Subcutaneous abdominal adipose tissue (tissue), 5 donors: ENCODE measurements at regions not wholly inside any gene's neighbourhood (a gene's known extent, or its start where the extent isn't known, plus 50 kb on each side); places are given as distances from the start of the nearest gene placed in this dataset.

Experiments used
- H3K27ac ChIP-seq: one replicate; pipeline ENCODE4 v1.7.0; 2013; ENCODE audit warnings: low read depth, mild to moderate bottlenecking, inconsistent platforms, low read length, moderate library complexity
- H3K27me3 ChIP-seq, 5 donors: one replicate each; pipeline ENCODE4 v1.7.0; 2013; ENCODE audit warnings: low read length in 5 of 5, inconsistent platforms in 1 of 5; ENCODE audit not compliant: control insufficient read depth in 5 of 5, insufficient read depth in 4 of 5
- H3K36me3 ChIP-seq, 5 donors: one replicate each; pipeline ENCODE4 v1.7.0; 2013; ENCODE audit warnings: low read length in 5 of 5; ENCODE audit not compliant: control insufficient read depth in 5 of 5, insufficient read depth in 5 of 5
- H3K4me1 ChIP-seq, 5 donors: one replicate each; pipeline ENCODE4 v1.7.0; 2013; ENCODE audit warnings: low read length in 5 of 5, mild to moderate bottlenecking in 3 of 5, moderate library complexity in 1 of 5; ENCODE audit not compliant: control insufficient read depth in 5 of 5, insufficient read depth in 5 of 5
- H3K4me3 ChIP-seq, 5 donors: one replicate each; pipeline ENCODE4 v1.7.0; 2013; ENCODE audit warnings: low read length in 5 of 5, low read depth in 1 of 5
- H3K9ac ChIP-seq, 5 donors: one replicate each; pipeline ENCODE4 v1.7.0; 2013; ENCODE audit warnings: low read length in 5 of 5, mild to moderate bottlenecking in 4 of 5, moderate library complexity in 3 of 5
- H3K9me3 ChIP-seq, 5 donors: one replicate each; pipeline ENCODE4 v1.7.0; 2013; ENCODE audit warnings: low read length in 5 of 5; ENCODE audit not compliant: control insufficient read depth in 5 of 5
- donor health status: healthy.
- donor health status: healthy.
- donor health status: healthy.
- donor health status: healthy.
- donor health status: healthy.

DNA sequence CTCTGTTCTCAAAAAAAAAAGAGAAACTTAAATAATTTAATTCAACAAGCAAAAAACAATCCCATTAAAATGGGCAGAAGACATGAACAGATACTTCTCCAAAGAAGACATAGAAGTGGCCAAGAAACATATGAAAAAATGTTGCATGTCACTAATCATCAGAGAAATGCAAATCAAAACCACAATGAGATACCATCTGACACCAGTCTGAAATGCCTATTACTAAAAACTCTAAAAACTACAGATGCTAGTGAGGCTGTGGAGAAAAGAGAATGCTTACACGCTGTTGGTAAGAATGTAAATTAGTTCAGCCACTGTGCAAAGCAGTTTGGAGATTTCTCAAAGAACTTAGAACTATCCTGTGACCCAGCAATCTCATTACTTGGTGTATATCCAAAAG is 382.9 kb downstream of the OTOL1 start:
- Histone ChIP-seq H3K27me3 (no peaks in the 10 kb centered on the region), H3K4me1 (no peaks in the 10 kb centered on the region), H3K27ac (no peak overlapping the region), H3K9ac (no peak overlapping the region), H3K4me3 (no peak overlapping the region), H3K36me3 (no peaks in the 10 kb centered on the region), H3K9me3 (no peaks in the 10 kb centered on the region)

DNA sequence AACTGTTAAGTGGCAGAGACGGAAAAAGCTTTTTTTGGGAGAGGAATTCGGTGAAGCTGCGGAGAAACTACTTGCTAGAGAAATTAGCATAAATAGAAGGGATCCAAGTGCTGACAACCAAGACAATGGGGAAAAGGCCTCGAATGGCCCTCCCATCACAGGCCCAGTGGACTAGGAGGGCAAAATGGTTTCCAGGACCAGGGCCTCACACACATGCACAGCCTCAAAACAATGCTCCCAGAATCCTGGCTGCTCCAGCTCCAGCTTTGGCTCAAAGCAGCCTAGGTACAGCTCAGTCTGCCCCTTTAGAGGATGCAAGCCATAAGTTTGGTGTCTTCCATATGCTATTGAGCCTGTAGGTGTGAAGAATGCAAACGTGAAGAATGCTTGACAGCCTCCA is 388.2 kb downstream of the OTOL1 start:
- no peaks in the 10 kb centered on the region for H3K27me3 ChIP-seq
- no peak overlapping the region for H3K27ac ChIP-seq
- no peak overlapping the region for H3K4me3 ChIP-seq
- peaks cover 0 to 7% (median 4%) of the 10 kb centered on the region in 5 donors for H3K9me3 ChIP-seq
- H3K4me1 ChIP-seq = no peaks in the 10 kb centered on the region
- no peak overlapping the region for H3K9ac ChIP-seq
- no peaks in the 10 kb centered on the region for H3K36me3 ChIP-seq

GRCh38 chr3:161890147-161890625 is 393.6 kb downstream of the OTOL1 start:
- H3K27ac ChIP-seq = no peak overlapping the region
- H3K4me1 ChIP-seq = no peaks in the 10 kb centered on the region
- H3K9me3 ChIP-seq = peaks cover 0 to 12% (median 7%) of the 10 kb centered on the region in 5 donors
- H3K4me3 ChIP-seq = no peak overlapping the region
- H3K9ac ChIP-seq = no peak overlapping the region
- H3K27me3 ChIP-seq = no peaks in the 10 kb centered on the region
- H3K36me3 ChIP-seq = no peaks in the 10 kb centered on the region

DNA sequence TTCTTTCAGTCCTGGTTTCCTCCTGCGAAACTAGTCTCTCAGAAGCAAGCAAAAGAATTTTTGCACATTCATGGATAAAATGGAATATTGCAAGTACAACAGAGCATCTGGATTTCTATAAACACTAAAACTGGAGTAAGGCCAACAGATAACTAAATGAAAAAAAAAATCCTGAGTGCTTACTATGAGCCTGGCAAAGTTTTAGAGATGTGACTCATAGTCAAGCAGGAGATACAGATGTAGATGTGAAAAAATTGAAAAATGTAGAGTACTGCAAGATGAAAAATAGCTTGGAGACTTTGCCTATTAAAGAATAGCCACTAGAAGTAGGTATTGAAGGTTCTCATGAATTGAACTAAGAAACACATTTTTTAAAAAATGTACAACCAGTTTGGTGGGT is 397.4 kb downstream of the OTOL1 start:
- H3K9ac ChIP-seq = no peak overlapping the region
- H3K4me3 ChIP-seq = no peak overlapping the region
- H3K27me3 ChIP-seq = no peaks in the 10 kb centered on the region
- H3K9me3 ChIP-seq = peaks cover 0 to 12% (median 7%) of the 10 kb centered on the region in 5 donors
- H3K36me3 ChIP-seq = no peaks in the 10 kb centered on the region
- H3K4me1 ChIP-seq = peaks cover 0 to 2% (median 0%) of the 10 kb centered on the region in 5 donors
- no peak overlapping the region for H3K27ac ChIP-seq

DNA sequence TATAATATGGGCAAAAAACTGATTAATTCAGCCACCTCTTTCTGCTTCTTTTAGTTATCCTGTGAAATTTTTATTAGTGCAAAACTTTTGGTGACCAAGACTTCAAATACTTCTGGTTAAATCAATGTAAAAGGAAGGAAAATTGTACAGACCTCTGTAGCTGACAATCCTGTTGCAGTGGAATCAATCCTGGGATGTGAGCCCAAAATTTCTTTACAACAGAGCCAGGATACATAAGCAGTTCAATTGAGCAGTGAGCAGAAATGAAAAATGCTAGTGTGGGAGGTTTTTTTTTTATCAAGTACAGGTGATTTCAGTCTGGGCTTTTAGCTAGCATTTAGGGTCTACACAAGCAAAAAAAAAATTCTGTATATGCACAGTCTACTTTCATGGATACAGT is 398.0 kb downstream of the OTOL1 start:
- H3K4me3 ChIP-seq = no peak overlapping the region
- no peak overlapping the region for H3K9ac ChIP-seq
- H3K4me1 ChIP-seq = peaks cover 0 to 2% (median 0%) of the 10 kb centered on the region in 5 donors
- H3K27ac ChIP-seq = no peak overlapping the region
- H3K9me3 ChIP-seq = peaks cover 0 to 12% (median 7%) of the 10 kb centered on the region in 5 donors
- no peaks in the 10 kb centered on the region for H3K27me3 ChIP-seq
- H3K36me3 ChIP-seq = no peaks in the 10 kb centered on the region

- no peaks in the 10 kb centered on the region for H3K27me3 ChIP-seq
- no peak overlapping the region for H3K4me3 ChIP-seq
- no peaks in the 10 kb centered on the region for H3K36me3 ChIP-seq
- no peak overlapping the region for H3K9ac ChIP-seq
- no peaks in the 10 kb centered on the region for H3K9me3 ChIP-seq
- no peak overlapping the region for H3K27ac ChIP-seq
- no peaks in the 10 kb centered on the region for H3K4me1 ChIP-seq
These were observed 409.0 kb downstream of the OTOL1 start for GRCh38 chr3:161905520-161906132.

- Histone ChIP-seq H3K4me3 (no peak overlapping the region), H3K27ac (no peak overlapping the region), H3K9me3 (peaks cover 0 to 2% (median 0%) of the 10 kb centered on the region in 5 donors), H3K4me1 (peaks cover 0 to 12% (median 8%) of the 10 kb centered on the region in 5 donors), H3K27me3 (no peaks in the 10 kb centered on the region), H3K9ac (no peak overlapping the region), H3K36me3 (no peaks in the 10 kb centered on the region)
These were observed 417.3 kb downstream of the OTOL1 start for GRCh38 chr3:161913786-161914389.

DNA sequence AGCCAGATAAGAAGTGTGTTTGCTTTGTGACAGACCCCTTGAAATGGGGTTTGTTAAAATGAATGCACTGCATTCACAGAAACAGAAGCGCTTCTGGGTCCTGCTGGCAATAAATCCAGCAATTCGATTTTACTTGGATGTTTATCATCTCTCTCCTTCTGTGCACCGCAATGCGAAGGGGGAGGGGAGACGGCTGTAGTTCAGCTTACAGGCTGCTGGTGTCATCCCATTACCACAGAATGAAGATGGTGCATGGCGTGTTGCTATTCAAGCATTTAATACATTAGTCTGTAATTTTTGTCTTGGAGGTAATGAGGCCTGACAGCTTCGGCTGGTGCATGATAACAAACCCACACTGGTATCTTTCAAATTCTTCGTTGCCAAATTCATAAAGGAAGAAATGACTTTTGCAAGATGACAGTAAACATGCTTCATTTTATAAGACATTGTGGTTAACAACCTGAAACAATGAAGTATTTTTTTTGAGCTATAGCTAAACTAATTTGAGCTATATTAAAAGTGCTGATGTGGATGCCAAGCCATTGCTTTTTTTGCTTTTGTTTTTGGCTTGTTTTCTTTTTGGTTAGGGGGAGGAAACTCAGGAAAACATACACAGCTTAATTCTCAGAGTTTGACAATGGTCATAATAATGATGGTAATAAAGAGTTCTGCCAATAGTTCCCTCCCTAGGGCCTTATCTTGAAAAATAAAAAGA is 418.3 kb downstream of the OTOL1 start:
- Histone ChIP-seq H3K9ac (no peak overlapping the region), H3K4me3 (peak overlapping the region in 1 of 5 donors; percentile 48), H3K27me3 (no peaks in the 10 kb centered on the region), H3K9me3 (peaks cover 0 to 2% (median 0%) of the 10 kb centered on the region in 5 donors), H3K36me3 (no peaks in the 10 kb centered on the region), H3K27ac (no peak overlapping the region), H3K4me1 (peaks cover 0 to 12% (median 8%) of the 10 kb centered on the region in 5 donors)

- Histone ChIP-seq H3K36me3 (no peaks in the 10 kb centered on the region), H3K9me3 (peaks cover 0 to 3% (median 0%) of the 10 kb centered on the region in 5 donors), H3K4me1 (peaks cover 0 to 12% (median 8%) of the 10 kb centered on the region in 5 donors), H3K9ac (no peak overlapping the region), H3K27ac (no peak overlapping the region), H3K27me3 (no peaks in the 10 kb centered on the region), H3K4me3 (peak overlapping the region in 1 of 5 donors; percentile 48)
These were observed 418.8 kb downstream of the OTOL1 start for GRCh38 chr3:161915418-161915750.

GRCh38 chr3:161920196-161920595 is 423.6 kb downstream of the OTOL1 start:
- no peak overlapping the region for H3K27ac ChIP-seq
- peaks cover 0 to 5% (median 3%) of the 10 kb centered on the region in 5 donors for H3K4me1 ChIP-seq
- H3K9me3 ChIP-seq = peaks cover 0 to 3% (median 0%) of the 10 kb centered on the region in 5 donors
- H3K9ac ChIP-seq = no peak overlapping the region
- H3K4me3 ChIP-seq = no peak overlapping the region
- H3K36me3 ChIP-seq = no peaks in the 10 kb centered on the region
- no peaks in the 10 kb centered on the region for H3K27me3 ChIP-seq
